GM12873 (cell line): ENCODE measurements at regions not wholly inside any gene's neighbourhood (a gene's known extent, or its start where the extent isn't known, plus 50 kb on each side); places are given as distances from the start of the nearest gene placed in this dataset.

ENCODE experiments used
- CTCF ChIP-seq: IDR thresholded peaks from 2 replicates; pipeline ENCODE4 v1.5.1; 2012; ENCODE audit warnings: low read depth, mild to moderate bottlenecking, moderate library complexity, low read length, control low read depth; ENCODE audit not compliant: insufficient read depth; ENCODE audit errors: missing control alignments

- TF ChIP-seq CTCF, result no peak
Observed at GRCh38 chr10:33386926-33387325, 52.5 kb upstream of the NRP1 start.

- no peak for TF ChIP-seq CTCF
Observed at GRCh38 chr10:33385686-33386085, 51.2 kb upstream of the NRP1 start.

GRCh38 chr10:33385015-33385414 is 50.5 kb upstream of the NRP1 start:
- no peak for TF ChIP-seq CTCF
